Tongue (tissue), 1 donor: ENCODE measurements at regions not wholly inside any gene's neighbourhood (a gene's known extent, or its start where the extent isn't known, plus 50 kb on each side); places are given as distances from the start of the nearest gene placed in this dataset.
"Not testable (repeated sequence)": the region's sequence is repeated elsewhere in the genome, so short reads cannot be mapped to it uniquely, and the experiment has no call there.

Source experiments
- DNase-seq: peaks from one replicate; pipeline ENCODE4 v3.0.0-alpha.2; 2015

- peak; percentile 42 for DNase-seq
Observed at GRCh38 chr21:39082656-39083376, 100.4 kb downstream of the PSMG1 start.

- DNase-seq, result no peak
Observed at GRCh38 chr21:39080366-39080765, 102.9 kb downstream of the PSMG1 start.

- no peak for DNase-seq
Observed at GRCh38 chr21:39079617-39080016, 103.6 kb downstream of the PSMG1 start.

- no peak for DNase-seq
Observed at GRCh38 chr21:39078322-39079065, 104.8 kb downstream of the PSMG1 start.

- DNase-seq, result no peak
Observed at GRCh38 chr21:39077876-39078275, 105.4 kb downstream of the PSMG1 start.

GRCh38 chr21:39074508-39074907, 108.7 kb downstream of the PSMG1 start:
- DNase-seq, result no peak

- DNase-seq, result peak; percentile 68
Observed at GRCh38 chr21:39073717-39074116, 109.5 kb downstream of the PSMG1 start.

- DNase-seq, result peak; percentile 69
Observed at GRCh38 chr21:39073063-39073462, 110.2 kb downstream of the PSMG1 start.

GRCh38 chr21:39072468-39072867, 110.8 kb downstream of the PSMG1 start:
- DNase-seq, result no peak

GRCh38 chr21:39071623-39072214, 111.5 kb downstream of the PSMG1 start:
- DNase-seq, result peak; percentile 39

- DNase-seq, result not testable (repeated sequence)
Observed at GRCh38 chr21:39069856-39070255, 113.4 kb downstream of the PSMG1 start.

- DNase-seq, result peak; percentile 67
Observed at GRCh38 chr21:39066829-39067780, 116.1 kb downstream of the PSMG1 start.

GRCh38 chr21:39065917-39066316, 117.3 kb downstream of the PSMG1 start:
- DNase-seq, result no peak

GRCh38 chr21:39064325-39065012, 118.8 kb downstream of the PSMG1 start:
- no peak for DNase-seq

GRCh38 chr21:39063517-39063916, 119.7 kb downstream of the PSMG1 start:
- no peak for DNase-seq

- DNase-seq, result no peak
Observed at GRCh38 chr21:39062196-39062595, 121.1 kb downstream of the PSMG1 start.

GRCh38 chr21:39061766-39062165, 121.5 kb downstream of the PSMG1 start:
- DNase-seq, result no peak

GRCh38 chr21:39060485-39061083, 122.7 kb downstream of the PSMG1 start:
- no peak for DNase-seq

GRCh38 chr21:39057121-39057520, 126.1 kb downstream of the PSMG1 start:
- DNase-seq, result no peak

- DNase-seq, result no peak
Observed at GRCh38 chr21:39056636-39057035, 126.6 kb downstream of the PSMG1 start.

GRCh38 chr21:39055167-39055767, 128.0 kb downstream of the PSMG1 start:
- DNase-seq, result peak; percentile 37
